ENCODE measurements at regions not wholly inside any gene's neighbourhood (a gene's known extent, or its start where the extent isn't known, plus 50 kb on each side); places are given as distances from the start of the nearest gene placed in this dataset.

- ChIA-PET RAD21 (ENCODE audit: unreplicated experiment) (interaction anchor here (1.0 kb wide), 1 partner anchor 254 kb away, joined by 3 read pairs; no protein-coding TSS in a partner anchor), CTCF (interaction anchor here (0.7 to 1.4 kb wide), 3 partner anchors 110 to 638 kb away, joined by 3 to 4 read pairs (median 3); no protein-coding TSS in a partner anchor)
- in situ Hi-C loops (cut with MboI) = loop anchor here (10.0 kb wide), 1 partner anchor 255 kb away; no protein-coding TSS in a partner anchor
These were observed 106.1 kb upstream of the PAK3 start for GRCh38 chrX:110989869-110990268.

More at GRCh38 chrX:110989869-110990268, 106.1 kb upstream of the PAK3 start:
- SMC1A ChIA-PET (ENCODE audit: uncharacterized antibody, unreplicated experiment) = no interaction called here
- Histone ChIP-seq H4K20me1 (ENCODE audit: control insufficient read depth, insufficient read depth) (no peaks in the 10 kb centered on the region), H3K79me2 (ENCODE audit: control insufficient read depth, insufficient read depth, low read length) (no peaks in the 10 kb centered on the region), H3K4me2 (ENCODE audit: control insufficient read depth, insufficient read depth) (no peak overlapping the region), H3K4me3 (no peak overlapping the region), H3K9me3 (replicated peaks; ENCODE audit: control insufficient read depth, insufficient read depth, low read length) (no peaks in the 10 kb centered on the region), H3K27me3 (replicated peaks in 1 of 2; ENCODE audit: control insufficient read depth in 2 of 2, insufficient read depth in 2 of 2, low read length in 1 of 2) (no peaks in the 10 kb centered on the region), H3K4me1 (ENCODE audit: control insufficient read depth, insufficient read depth, low read length) (no peaks in the 10 kb centered on the region), H2AFZ (ENCODE audit: control insufficient read depth, low read depth, low read length) (no peak overlapping the region), H3K36me3 (ENCODE audit: control insufficient read depth in 2 of 2, insufficient read depth in 2 of 2, low read length in 1 of 2) (no peaks in the 10 kb centered on the region), H3K9ac (ENCODE audit: control insufficient read depth, insufficient read depth, low read length) (no peak overlapping the region), H3K27ac (ENCODE audit: control insufficient read depth, insufficient read depth) (no peak overlapping the region)
- no peak for FAIRE-seq
- no peak for DNase-seq (ENCODE audit: low read depth, low spot score)
- TF ChIP-seq NBN (IDR thresholded peaks at IDR 0.05) (no peak), PML (IDR thresholded peaks at IDR 0.05; ENCODE audit: low read length) (no peak), SIX5 (IDR thresholded peaks at IDR 0.05; ENCODE audit: low read depth, low read length, severe bottlenecking) (no peak), YY1 (IDR thresholded peaks at IDR 0.05; ENCODE audit: low read depth, low read length) (no peak), NR2C1 (IDR thresholded peaks at IDR 0.05) (no peak), HCFC1 (IDR thresholded peaks at IDR 0.05; ENCODE audit: low read length) (no peak), ETV6 (conservative IDR thresholded peaks at IDR 0.05 in 1 of 2, IDR thresholded peaks at IDR 0.05 in 1 of 2; ENCODE audit: borderline replicate concordance in 1 of 2, low read depth in 1 of 2) (no peak), CHD1 (IDR thresholded peaks at IDR 0.05; ENCODE audit: low read depth, low read length) (no peak), EED (IDR thresholded peaks at IDR 0.05; ENCODE audit: low read depth) (no peak), BMI1 (IDR thresholded peaks at IDR 0.05; ENCODE audit: borderline replicate concordance) (no peak), ZSCAN29 (IDR thresholded peaks at IDR 0.05) (no peak), NKRF (conservative IDR thresholded peaks at IDR 0.05) (no peak), KLF5 (IDR thresholded peaks at IDR 0.05; ENCODE audit: partially characterized antibody) (no peak), HDAC6 (IDR thresholded peaks at IDR 0.05; ENCODE audit: unreplicated experiment) (no peak)
- TF ChIP-seq, protein P1, sequence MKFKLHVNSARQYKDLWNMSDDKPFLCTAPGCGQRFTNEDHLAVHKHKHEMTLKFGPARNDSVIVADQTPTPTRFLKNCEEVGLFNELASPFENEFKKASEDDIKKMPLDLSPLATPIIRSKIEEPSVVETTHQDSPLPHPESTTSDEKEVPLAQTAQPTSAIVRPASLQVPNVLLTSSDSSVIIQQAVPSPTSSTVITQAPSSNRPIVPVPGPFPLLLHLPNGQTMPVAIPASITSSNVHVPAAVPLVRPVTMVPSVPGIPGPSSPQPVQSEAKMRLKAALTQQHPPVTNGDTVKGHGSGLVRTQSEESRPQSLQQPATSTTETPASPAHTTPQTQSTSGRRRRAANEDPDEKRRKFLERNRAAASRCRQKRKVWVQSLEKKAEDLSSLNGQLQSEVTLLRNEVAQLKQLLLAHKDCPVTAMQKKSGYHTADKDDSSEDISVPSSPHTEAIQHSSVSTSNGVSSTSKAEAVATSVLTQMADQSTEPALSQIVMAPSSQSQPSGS (IDR thresholded peaks at IDR 0.05; ENCODE audit: low read length) = no peak
- TF ChIP-seq, protein P2, sequence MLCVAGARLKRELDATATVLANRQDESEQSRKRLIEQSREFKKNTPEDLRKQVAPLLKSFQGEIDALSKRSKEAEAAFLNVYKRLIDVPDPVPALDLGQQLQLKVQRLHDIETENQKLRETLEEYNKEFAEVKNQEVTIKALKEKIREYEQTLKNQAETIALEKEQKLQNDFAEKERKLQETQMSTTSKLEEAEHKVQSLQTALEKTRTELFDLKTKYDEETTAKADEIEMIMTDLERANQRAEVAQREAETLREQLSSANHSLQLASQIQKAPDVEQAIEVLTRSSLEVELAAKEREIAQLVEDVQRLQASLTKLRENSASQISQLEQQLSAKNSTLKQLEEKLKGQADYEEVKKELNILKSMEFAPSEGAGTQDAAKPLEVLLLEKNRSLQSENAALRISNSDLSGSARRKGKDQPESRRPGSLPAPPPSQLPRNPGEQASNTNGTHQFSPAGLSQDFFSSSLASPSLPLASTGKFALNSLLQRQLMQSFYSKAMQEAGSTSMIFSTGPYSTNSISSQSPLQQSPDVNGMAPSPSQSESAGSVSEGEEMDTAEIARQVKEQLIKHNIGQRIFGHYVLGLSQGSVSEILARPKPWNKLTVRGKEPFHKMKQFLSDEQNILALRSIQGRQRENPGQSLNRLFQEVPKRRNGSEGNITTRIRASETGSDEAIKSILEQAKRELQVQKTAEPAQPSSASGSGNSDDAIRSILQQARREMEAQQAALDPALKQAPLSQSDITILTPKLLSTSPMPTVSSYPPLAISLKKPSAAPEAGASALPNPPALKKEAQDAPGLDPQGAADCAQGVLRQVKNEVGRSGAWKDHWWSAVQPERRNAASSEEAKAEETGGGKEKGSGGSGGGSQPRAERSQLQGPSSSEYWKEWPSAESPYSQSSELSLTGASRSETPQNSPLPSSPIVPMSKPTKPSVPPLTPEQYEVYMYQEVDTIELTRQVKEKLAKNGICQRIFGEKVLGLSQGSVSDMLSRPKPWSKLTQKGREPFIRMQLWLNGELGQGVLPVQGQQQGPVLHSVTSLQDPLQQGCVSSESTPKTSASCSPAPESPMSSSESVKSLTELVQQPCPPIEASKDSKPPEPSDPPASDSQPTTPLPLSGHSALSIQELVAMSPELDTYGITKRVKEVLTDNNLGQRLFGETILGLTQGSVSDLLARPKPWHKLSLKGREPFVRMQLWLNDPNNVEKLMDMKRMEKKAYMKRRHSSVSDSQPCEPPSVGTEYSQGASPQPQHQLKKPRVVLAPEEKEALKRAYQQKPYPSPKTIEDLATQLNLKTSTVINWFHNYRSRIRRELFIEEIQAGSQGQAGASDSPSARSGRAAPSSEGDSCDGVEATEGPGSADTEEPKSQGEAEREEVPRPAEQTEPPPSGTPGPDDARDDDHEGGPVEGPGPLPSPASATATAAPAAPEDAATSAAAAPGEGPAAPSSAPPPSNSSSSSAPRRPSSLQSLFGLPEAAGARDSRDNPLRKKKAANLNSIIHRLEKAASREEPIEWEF (IDR thresholded peaks at IDR 0.05; ENCODE audit: insufficient replicate concordance, low read depth, low read length) = no peak
- ATAC-seq = no peak
- POLR2A ChIA-PET = no interaction called here
- 66% methylated on average over 6 of the region's 6 CpGs for whole genome bisulfite sequencing (ENCODE audit: insufficient coverage, insufficient replicate concordance, low lambda C conversion rate, missing lambda C conversion rate)
- BruUV-seq (replicated peaks) = no TSS peak
- intact Hi-C loops (cut with micrococcal nuclease; ENCODE audit: unreplicated experiment) = loop anchor here (5.0 to 10.0 kb wide), 2 partner anchors 112 to 455 kb away; no protein-coding TSS in a partner anchor
